Hepatocyte (in vitro differentiated cells): ENCODE measurements at regions not wholly inside any gene's neighbourhood (a gene's known extent, or its start where the extent isn't known, plus 50 kb on each side); places are given as distances from the start of the nearest gene placed in this dataset.

Experiments used
- DNase-seq: peaks from one replicate; pipeline ENCODE4 v3.0.0-alpha.2; 2016; ENCODE audit warnings: low spot score
- H2AFZ ChIP-seq: fragments of 200-600 bp; sonication (generic); 2 replicates; pipeline ENCODE4 v1.6.0; 2016; ENCODE audit warnings: antibody characterized with exemption, mild to moderate bottlenecking
- H3K27ac ChIP-seq: fragments of 200-600 bp; sonication (generic); 2 replicates; pipeline ENCODE4 v1.5.1; 2016; ENCODE audit warnings: mild to moderate bottlenecking
- H3K27me3 ChIP-seq: fragments of 200-600 bp; sonication (generic); 2 replicates; pipeline ENCODE4 v1.6.1; 2016
- H3K36me3 ChIP-seq: fragments of 200-600 bp; sonication (generic); replicated peaks from 2 replicates; pipeline ENCODE4 v1.5.1; 2016; ENCODE audit warnings: low read depth; ENCODE audit not compliant: insufficient read depth
- H3K4me1 ChIP-seq: fragments of 200-600 bp; sonication (generic); 2 replicates; pipeline ENCODE4 v1.5.1; 2016; ENCODE audit warnings: mild to moderate bottlenecking, moderate library complexity; ENCODE audit not compliant: insufficient read depth
- H3K4me2 ChIP-seq: fragments of 200-600 bp; sonication (generic); 2 replicates; pipeline ENCODE4 v1.6.0; 2016
- H3K4me3 ChIP-seq: fragments of 200-600 bp; sonication (generic); 2 replicates; pipeline ENCODE4 v1.5.1; 2016; ENCODE audit warnings: mild to moderate bottlenecking
- H3K79me2 ChIP-seq: fragments of 200-600 bp; sonication (generic); 2 replicates; pipeline ENCODE4 v1.6.0; 2017; ENCODE audit warnings: mild to moderate bottlenecking
- H3K9me2 ChIP-seq: fragments of 200-600 bp; sonication (generic); replicated peaks from 2 replicates; pipeline ENCODE4 v1.6.0; 2017; ENCODE audit warnings: mild to moderate bottlenecking; ENCODE audit not compliant: insufficient read depth
- H3K9me3 ChIP-seq: fragments of 200-600 bp; sonication (generic); 2 replicates; pipeline ENCODE4 v1.5.1; 2016; ENCODE audit warnings: low read depth, mild to moderate bottlenecking
- H4K20me1 ChIP-seq: fragments of 200-600 bp; sonication (generic); 2 replicates; pipeline ENCODE4 v1.6.0; 2016; ENCODE audit warnings: mild to moderate bottlenecking; ENCODE audit not compliant: insufficient read depth, poor library complexity, severe bottlenecking
- CTCF ChIP-seq: fragments of 200-600 bp; sonication (generic); IDR thresholded peaks from 2 replicates; pipeline ENCODE4 v1.5.1; 2016; ENCODE audit warnings: antibody characterized with exemption, mild to moderate bottlenecking; ENCODE audit not compliant: poor library complexity
- EZH2 ChIP-seq: fragments of 200-600 bp; sonication (generic); IDR thresholded peaks from 2 replicates; pipeline ENCODE4 v1.6.1; 2016; ENCODE audit warnings: antibody characterized with exemption, mild to moderate bottlenecking, borderline replicate concordance
- EZH2phosphoT487 ChIP-seq: fragments of 200-600 bp; sonication (generic); IDR thresholded peaks from one replicate; pipeline ENCODE4 v1.6.1; 2018; ENCODE audit warnings: antibody characterized with exemption, mild to moderate bottlenecking, low read depth, moderate library complexity; ENCODE audit not compliant: unreplicated experiment, severe bottlenecking
- WGBS: methylation state at CpG from one replicate; pipeline ENCODE4 v1.1.6; 2016; ENCODE audit warnings: low lambda C conversion rate; ENCODE audit errors: missing lambda C conversion rate; 5-methylcytosine and 5-hydroxymethylcytosine counted together

DNA sequence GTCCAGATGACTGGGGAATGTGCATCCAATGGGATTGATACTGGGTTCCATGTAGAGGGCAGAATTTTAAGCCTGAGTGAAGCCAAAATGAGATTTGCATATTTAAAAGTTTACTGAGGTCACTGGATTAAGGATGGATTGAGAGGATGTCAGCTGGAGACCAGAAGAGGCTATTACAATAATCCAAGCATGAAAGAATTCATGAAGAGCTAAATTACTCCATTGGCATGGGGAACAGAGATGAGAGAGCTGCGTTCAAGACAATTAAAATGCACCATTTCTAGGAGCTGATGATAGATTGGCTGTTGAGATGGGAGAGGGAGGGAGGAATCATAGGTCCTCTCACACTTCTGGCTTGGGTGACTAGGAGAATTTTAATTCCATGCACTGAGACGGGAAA lies 158.5 kb downstream of the JCAD start:
- Histone ChIP-seq H3K4me2 (no peak overlapping the region), H3K4me3 (no peak overlapping the region), H3K9me2 (no peaks in the 10 kb centered on the region), H3K27me3 (no peaks in the 10 kb centered on the region), H4K20me1 (no peaks in the 10 kb centered on the region), H3K27ac (no peak overlapping the region), H3K9me3 (no peaks in the 10 kb centered on the region), H3K79me2 (no peaks in the 10 kb centered on the region), H3K36me3 (no peaks in the 10 kb centered on the region), H3K4me1 (no peaks in the 10 kb centered on the region), H2AFZ (no peak overlapping the region)
- TF ChIP-seq CTCF (no peak), EZH2phosphoT487 (no peak), EZH2 (no peak)
- 94% methylated on average over 2 of the region's 2 CpGs for WGBS
- no peak for DNase-seq

DNA sequence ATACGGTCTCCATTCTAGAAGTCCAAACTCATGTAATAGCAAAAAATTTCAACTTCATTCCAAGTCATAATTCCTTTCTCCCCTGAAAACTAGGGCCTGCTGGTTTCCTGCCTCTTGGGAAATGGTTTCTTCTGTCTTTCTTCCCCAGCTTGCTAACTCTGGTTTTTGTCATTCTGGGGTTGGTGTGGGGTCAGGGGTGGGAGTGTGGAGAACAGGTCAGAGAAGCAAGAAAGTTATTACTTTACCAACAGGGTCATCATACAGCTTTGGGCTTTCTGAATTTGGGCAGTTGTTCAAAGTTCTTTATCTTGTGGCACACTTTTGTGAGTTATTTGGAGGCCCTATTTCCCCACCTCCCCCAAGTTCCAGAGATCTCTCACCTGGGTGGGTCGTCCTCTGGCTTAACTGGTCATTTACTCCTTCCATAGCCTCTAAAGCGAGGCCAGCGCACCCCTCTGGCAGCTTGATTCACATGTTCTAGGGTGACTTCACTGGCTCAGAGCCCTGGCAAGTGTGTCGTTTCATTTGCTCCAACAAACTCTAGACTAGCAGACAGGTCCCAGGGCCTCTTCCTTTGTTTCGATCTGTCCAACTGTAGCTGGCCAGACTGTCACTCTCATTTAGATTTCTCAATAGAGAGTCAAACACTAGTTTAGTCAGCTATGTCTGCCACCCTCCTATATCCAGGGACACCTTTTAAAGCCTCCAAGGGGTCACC lies 161.2 kb downstream of the JCAD start:
- H3K36me3 ChIP-seq: no peaks in the 10 kb centered on the region
- no peak overlapping the region for H3K27ac ChIP-seq
- H3K4me3 ChIP-seq: no peak overlapping the region
- no peak for TF ChIP-seq EZH2phosphoT487
- TF ChIP-seq CTCF: no peak
- no peak for TF ChIP-seq EZH2
- H3K4me1 ChIP-seq: no peaks in the 10 kb centered on the region
- H3K79me2 ChIP-seq: no peaks in the 10 kb centered on the region
- no peak overlapping the region for H2AFZ ChIP-seq
- WGBS: 97% methylated on average over 6 of the region's 6 CpGs
- H3K27me3 ChIP-seq: no peaks in the 10 kb centered on the region
- no peaks in the 10 kb centered on the region for H4K20me1 ChIP-seq
- no peak overlapping the region for H3K4me2 ChIP-seq
- no peak for DNase-seq
- H3K9me3 ChIP-seq: no peaks in the 10 kb centered on the region
- H3K9me2 ChIP-seq: no peaks in the 10 kb centered on the region

- TF ChIP-seq EZH2phosphoT487 (no peak), CTCF (no peak), EZH2 (no peak)
- no peak overlapping the region for H3K4me3 ChIP-seq
- no peaks in the 10 kb centered on the region for H3K4me1 ChIP-seq
- no peaks in the 10 kb centered on the region for H3K9me3 ChIP-seq
- 79% methylated on average over 3 of the region's 3 CpGs for WGBS
- H3K36me3 ChIP-seq: no peaks in the 10 kb centered on the region
- no peak overlapping the region for H3K4me2 ChIP-seq
- DNase-seq: no peak
- H3K27me3 ChIP-seq: no peaks in the 10 kb centered on the region
- no peaks in the 10 kb centered on the region for H3K79me2 ChIP-seq
- no peak overlapping the region for H2AFZ ChIP-seq
- H4K20me1 ChIP-seq: no peaks in the 10 kb centered on the region
- no peaks in the 10 kb centered on the region for H3K9me2 ChIP-seq
- no peak overlapping the region for H3K27ac ChIP-seq
These were observed 162.0 kb downstream of the JCAD start for GRCh38 chr10:29897430-29897829.
